Body of pancreas (tissue), 4 donors: ENCODE measurements at regions not wholly inside any gene's neighbourhood (a gene's known extent, or its start where the extent isn't known, plus 50 kb on each side); places are given as distances from the start of the nearest gene placed in this dataset.

ENCODE experiments used
- POLR2A ChIP-seq, 3 donors: fragments of 450-650 bp; IDR thresholded peaks; one replicate each; pipeline ENCODE4 v1.6.1; 2016; ENCODE audit warnings: antibody characterized with exemption in 3 of 3, mild to moderate bottlenecking in 2 of 3
- TF ChIP-seq, protein P1 (sequence below), 7 experiments: fragments of 450-650 bp in 4 of 7; fragments of 200-600 bp in 3 of 7; sonication (generic) in 3 of 7; IDR thresholded peaks; one replicate each; pipeline ENCODE4 v1.5.1; 2016 to 2019; ENCODE audit warnings: antibody characterized with exemption in 7 of 7

DNA sequence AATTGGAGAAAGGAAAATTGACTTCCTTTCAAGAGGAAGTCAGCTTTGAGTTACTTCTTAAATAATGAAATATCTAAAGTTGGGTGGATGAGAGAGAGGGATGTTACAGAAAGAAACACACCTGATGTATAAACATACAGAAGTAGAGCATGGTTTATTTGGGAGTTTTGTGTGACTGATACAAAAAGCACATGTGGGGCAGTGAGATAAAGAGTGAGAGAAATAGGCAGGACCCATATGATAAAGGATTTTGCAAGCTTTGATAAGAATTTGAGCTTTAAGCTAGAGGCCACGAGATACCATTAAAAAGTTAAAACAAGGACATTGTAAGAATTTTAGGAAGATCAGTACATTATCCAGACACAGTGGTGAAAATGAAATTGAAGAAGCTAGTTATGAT is 263.3 kb upstream of the GPRIN3 start:
- TF ChIP-seq POLR2A (IDR thresholded peaks at IDR 0.05) = no peak
- TF ChIP-seq, protein P1, sequence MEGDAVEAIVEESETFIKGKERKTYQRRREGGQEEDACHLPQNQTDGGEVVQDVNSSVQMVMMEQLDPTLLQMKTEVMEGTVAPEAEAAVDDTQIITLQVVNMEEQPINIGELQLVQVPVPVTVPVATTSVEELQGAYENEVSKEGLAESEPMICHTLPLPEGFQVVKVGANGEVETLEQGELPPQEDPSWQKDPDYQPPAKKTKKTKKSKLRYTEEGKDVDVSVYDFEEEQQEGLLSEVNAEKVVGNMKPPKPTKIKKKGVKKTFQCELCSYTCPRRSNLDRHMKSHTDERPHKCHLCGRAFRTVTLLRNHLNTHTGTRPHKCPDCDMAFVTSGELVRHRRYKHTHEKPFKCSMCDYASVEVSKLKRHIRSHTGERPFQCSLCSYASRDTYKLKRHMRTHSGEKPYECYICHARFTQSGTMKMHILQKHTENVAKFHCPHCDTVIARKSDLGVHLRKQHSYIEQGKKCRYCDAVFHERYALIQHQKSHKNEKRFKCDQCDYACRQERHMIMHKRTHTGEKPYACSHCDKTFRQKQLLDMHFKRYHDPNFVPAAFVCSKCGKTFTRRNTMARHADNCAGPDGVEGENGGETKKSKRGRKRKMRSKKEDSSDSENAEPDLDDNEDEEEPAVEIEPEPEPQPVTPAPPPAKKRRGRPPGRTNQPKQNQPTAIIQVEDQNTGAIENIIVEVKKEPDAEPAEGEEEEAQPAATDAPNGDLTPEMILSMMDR (IDR thresholded peaks at IDR 0.05) = no peak
